ENCODE measurements at regions not wholly inside any gene's neighbourhood (a gene's known extent, or its start where the extent isn't known, plus 50 kb on each side); places are given as distances from the start of the nearest gene placed in this dataset.
"Not testable (repeated sequence)": the region's sequence is repeated elsewhere in the genome, so short reads cannot be mapped to it uniquely, and the experiment has no call there.

DNA sequence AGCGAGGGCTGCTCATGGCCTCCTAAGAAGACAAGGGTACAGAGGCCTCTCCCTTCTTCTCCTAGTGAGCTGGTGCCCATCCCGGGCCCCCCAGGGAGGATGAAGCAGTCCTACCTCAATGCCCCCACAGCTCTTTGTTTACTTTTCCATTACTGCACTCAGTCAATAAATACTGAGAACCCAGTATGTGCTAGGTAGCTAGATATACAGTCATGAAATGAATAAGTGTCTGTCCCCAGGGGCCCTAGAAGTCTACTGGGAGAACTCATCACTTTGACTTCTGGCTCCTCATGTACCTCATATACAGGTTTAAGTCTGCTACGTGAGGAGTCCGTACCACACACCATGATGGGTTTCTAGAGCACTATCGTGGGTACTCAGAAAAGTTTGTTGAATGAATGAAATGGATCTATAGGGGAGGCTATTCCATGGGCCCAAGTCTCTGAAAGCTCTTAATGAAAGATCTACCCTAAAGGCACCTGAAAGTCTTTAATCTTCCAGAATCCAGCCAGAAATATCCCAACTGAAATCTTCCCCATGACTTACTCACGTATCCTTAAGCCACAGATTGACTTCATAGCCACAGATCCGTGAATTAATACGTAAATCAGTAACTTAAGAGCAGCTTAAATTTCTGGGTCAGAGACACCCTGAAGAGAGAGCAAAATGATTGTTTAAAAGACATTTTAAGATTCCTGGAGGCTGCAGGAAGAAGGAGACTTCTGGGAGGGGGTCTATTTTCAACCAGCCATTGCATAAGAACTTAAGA is 51.6 kb upstream of the POMP start:
- no peak overlapping the region for H3K4me3 Mint-ChIP-seq
- H3K36me3 Mint-ChIP-seq (ENCODE audit: low read depth) = no peaks in the 10 kb centered on the region
- POLR2A ChIA-PET = interaction anchor here (1.0 kb wide), 1 partner anchor 51 kb away, joined by 6 read pairs; the partner anchor contains the start of gene POMP
- ATAC-seq (no peak), DNase-seq (no peak)
- H3K27me3 Mint-ChIP-seq (ENCODE audit: low read depth) = peaks cover 9% of the 10 kb centered on the region
- no peaks in the 10 kb centered on the region for H3K9me3 Mint-ChIP-seq (ENCODE audit: insufficient read depth)
- H3K4me1 Mint-ChIP-seq (ENCODE audit: low read depth) = peaks cover 22% of the 10 kb centered on the region
- CTCF ChIA-PET = no interaction called here
- H3K27ac Mint-ChIP-seq = no peak overlapping the region

DNA sequence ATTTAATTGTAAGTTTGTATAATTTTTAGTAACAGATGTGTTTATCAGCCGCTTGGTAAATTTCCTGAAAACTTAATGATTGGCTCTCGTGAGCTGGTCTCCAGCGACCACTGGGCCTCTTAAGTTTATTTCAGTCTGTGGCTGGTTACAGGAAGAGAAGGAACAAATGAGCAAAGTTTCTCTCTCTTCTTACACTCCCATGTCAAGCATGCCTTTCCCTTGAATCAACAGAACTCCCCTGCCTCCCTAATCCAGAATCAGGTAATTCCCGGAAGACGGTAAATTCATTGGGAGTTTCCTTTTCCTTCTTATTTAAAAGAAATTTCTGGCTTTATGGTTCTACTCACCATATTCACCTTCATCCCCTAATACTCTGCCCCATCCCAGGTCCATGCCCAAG is 52.5 kb upstream of the POMP start:
- DNase-seq (no peak), ATAC-seq (no peak)
- no peak overlapping the region for H3K27ac Mint-ChIP-seq
- no peak overlapping the region for H3K4me3 Mint-ChIP-seq
- no peaks in the 10 kb centered on the region for H3K36me3 Mint-ChIP-seq (ENCODE audit: low read depth)
- POLR2A ChIA-PET = no interaction called here
- peaks cover 13% of the 10 kb centered on the region for H3K4me1 Mint-ChIP-seq (ENCODE audit: low read depth)
- CTCF ChIA-PET = no interaction called here
- H3K9me3 Mint-ChIP-seq (ENCODE audit: insufficient read depth) = no peaks in the 10 kb centered on the region
- H3K27me3 Mint-ChIP-seq (ENCODE audit: low read depth) = peaks cover 9% of the 10 kb centered on the region

DNA sequence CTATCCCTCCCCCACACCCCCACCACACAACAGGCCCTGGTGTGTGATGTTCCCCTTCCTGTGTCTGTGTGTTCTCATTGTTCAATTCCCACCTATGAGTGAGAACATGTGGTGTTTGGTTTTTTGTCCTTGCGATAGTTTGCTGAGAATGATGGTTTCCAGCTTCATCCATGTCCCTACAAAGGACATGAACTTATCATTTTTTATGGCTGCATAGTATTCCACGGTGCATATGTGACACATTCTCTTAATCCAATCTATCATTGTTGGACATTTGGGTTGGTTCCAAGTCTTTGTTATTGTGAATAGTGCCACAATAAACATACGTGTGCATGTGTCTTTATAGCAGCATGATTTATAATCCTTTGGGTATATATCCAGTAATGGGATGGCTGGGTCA is 53.8 kb upstream of the POMP start:
- ATAC-seq; H3K4me3 Mint-ChIP-seq; H3K4me1 Mint-ChIP-seq (ENCODE audit: low read depth); H3K27ac Mint-ChIP-seq; CTCF ChIA-PET; H3K9me3 Mint-ChIP-seq (ENCODE audit: insufficient read depth); DNase-seq; H3K36me3 Mint-ChIP-seq (ENCODE audit: low read depth); POLR2A ChIA-PET: not testable (repeated sequence)
- peaks cover 12% of the 10 kb centered on the region for H3K27me3 Mint-ChIP-seq (ENCODE audit: low read depth)

DNA sequence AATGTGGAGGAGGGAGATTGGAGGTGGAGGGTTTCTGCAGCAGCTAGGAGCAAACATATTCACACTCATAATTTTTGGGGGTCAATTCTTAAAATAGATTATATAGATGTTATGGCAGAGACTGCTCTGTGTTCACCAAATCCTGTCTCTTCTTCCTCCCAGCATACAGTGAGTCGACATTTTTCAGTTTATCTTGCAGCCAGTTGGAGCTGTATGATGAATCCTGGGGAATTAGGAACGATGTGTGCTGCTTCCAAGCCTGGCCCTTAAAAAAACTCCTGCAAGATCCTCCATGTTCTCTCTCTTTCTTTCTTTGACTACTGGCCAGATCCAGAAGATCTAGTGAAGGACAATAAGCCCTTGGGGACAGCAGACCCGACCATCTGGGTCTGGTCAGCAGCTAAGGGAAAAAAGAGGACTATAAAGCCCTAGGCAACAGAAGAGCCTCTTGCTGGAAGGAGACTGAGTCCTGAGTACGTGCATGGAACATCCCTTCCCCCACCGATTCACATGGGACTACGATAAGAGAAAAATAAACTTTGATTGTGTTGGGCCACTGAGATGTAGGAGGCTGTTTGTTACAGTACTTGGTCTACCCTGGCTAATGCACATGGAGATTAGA is 55.8 kb upstream of the POMP start:
- no peaks in the 10 kb centered on the region for H3K36me3 Mint-ChIP-seq (ENCODE audit: low read depth)
- ATAC-seq (no peak), DNase-seq (no peak)
- no peak overlapping the region for H3K27ac Mint-ChIP-seq
- ChIA-PET POLR2A (no interaction called here), CTCF (no interaction called here)
- no peak overlapping the region for H3K4me3 Mint-ChIP-seq
- H3K27me3 Mint-ChIP-seq (ENCODE audit: low read depth) = peaks cover 13% of the 10 kb centered on the region
- H3K4me1 Mint-ChIP-seq (ENCODE audit: low read depth) = no peaks in the 10 kb centered on the region
- no peaks in the 10 kb centered on the region for H3K9me3 Mint-ChIP-seq (ENCODE audit: insufficient read depth)

DNA sequence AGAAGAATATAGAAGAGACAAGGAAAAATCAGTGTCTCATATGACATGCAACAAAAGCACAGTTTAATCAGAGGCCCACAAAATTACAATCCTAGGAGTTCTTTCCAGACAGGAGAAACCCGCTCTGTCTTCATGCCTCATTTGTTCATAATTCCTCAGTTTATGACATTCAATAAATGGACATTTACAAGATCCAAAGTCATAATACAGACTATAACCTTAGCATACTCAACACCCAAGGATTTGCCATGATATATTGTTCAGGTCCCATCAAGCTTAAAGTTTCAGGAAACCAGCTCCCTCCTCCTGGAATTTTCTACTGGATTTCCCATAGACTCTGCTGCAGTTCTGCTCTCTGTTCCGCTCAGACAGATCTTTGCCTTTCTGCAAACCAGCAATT is 56.4 kb upstream of the POMP start:
- no peaks in the 10 kb centered on the region for H3K36me3 Mint-ChIP-seq (ENCODE audit: low read depth)
- DNase-seq = no peak

DNA sequence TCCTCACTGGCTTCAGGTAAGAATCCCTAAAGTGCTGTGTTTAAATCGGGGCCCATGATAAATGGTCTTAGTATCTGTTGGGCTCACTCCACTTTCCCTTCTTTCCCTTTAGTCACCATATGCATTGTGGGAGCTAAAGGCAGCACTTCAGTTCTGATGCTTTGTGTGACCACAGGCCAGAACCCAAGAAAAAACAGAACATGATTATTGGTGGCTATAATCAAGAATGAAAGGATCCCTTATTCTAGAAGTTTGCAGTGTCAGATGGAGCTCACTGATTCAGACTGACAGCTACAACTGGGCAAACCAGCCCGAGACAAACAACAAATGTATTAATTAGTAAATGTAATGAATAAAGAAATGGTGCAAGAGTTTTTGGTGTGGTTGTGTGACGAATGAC is 57.3 kb upstream of the POMP start:
- H3K4me3 Mint-ChIP-seq = no peak overlapping the region
- ATAC-seq = no peak
- H3K36me3 Mint-ChIP-seq (ENCODE audit: low read depth) = no peaks in the 10 kb centered on the region
- no peak overlapping the region for H3K27ac Mint-ChIP-seq
- POLR2A ChIA-PET = interaction anchor here (1.7 kb wide), 1 partner anchor 10 kb away, joined by 4 read pairs; no protein-coding TSS in a partner anchor
- H3K9me3 Mint-ChIP-seq (ENCODE audit: insufficient read depth) = no peaks in the 10 kb centered on the region
- CTCF ChIA-PET = no interaction called here
- DNase-seq = no peak
- H3K4me1 Mint-ChIP-seq (ENCODE audit: low read depth) = no peaks in the 10 kb centered on the region
- H3K27me3 Mint-ChIP-seq (ENCODE audit: low read depth) = peaks cover 13% of the 10 kb centered on the region

More for the DNA sequence above, 56.4 kb upstream of the POMP start:
- Mint-ChIP-seq H3K4me3 (no peak overlapping the region), H3K9me3 (ENCODE audit: insufficient read depth) (no peaks in the 10 kb centered on the region), H3K27ac (no peak overlapping the region), H3K4me1 (ENCODE audit: low read depth) (no peaks in the 10 kb centered on the region), H3K27me3 (ENCODE audit: low read depth) (peaks cover 13% of the 10 kb centered on the region)
- ChIA-PET CTCF (no interaction called here), POLR2A (no interaction called here)
- ATAC-seq = no peak

DNA sequence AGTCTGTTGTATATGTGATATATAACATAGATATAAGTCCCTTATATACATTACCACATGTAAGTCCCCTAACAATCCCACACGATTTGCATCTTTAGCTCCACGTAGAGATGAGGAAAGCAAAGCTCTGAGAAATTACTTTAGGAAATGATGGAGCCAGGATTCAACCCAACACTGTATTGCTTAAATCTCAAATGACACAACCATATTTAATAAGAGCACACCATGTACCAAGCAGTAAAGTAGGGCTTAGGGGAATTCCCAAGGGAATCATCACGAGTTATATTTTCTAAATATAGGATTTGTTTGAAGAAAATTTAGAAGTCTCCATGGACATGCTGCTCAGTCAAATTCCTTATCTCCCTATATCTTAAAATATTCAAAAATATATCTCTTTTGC is 61.3 kb upstream of the POMP start:
- Mint-ChIP-seq H3K27me3 (ENCODE audit: low read depth) (peaks cover 13% of the 10 kb centered on the region), H3K36me3 (ENCODE audit: low read depth) (no peaks in the 10 kb centered on the region), H3K4me3 (no peak overlapping the region), H3K27ac (no peak overlapping the region), H3K9me3 (ENCODE audit: insufficient read depth) (no peaks in the 10 kb centered on the region), H3K4me1 (ENCODE audit: low read depth) (no peaks in the 10 kb centered on the region)
- POLR2A ChIA-PET = no interaction called here
- DNase-seq (no peak), ATAC-seq (no peak)
- CTCF ChIA-PET = no interaction called here

DNA sequence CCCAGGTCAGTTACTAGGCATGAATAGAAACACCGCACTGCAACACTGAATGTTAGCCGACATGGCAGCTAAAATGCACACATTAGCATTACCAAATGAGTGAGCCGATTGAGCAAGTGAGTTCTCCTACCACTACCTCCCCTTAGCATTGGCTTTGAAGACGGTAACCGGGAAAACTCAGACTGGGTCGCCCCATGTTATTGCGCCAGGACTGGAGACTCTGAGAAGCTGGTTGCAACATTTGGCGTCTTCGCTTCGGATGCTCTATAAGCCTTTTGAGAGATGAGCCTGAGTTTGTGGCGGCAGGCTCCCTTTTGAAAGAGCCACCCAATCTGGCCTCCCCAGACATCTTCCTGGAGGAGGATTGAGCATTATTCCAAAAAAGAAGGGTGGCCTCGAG is 68.5 kb upstream of the POMP start:
- ChIA-PET POLR2A (no interaction called here), CTCF (no interaction called here)
- no peak overlapping the region for H3K27ac Mint-ChIP-seq
- ATAC-seq (no peak), DNase-seq (no peak)
- H3K36me3 Mint-ChIP-seq (ENCODE audit: low read depth) = no peaks in the 10 kb centered on the region
- H3K9me3 Mint-ChIP-seq (ENCODE audit: insufficient read depth) = no peaks in the 10 kb centered on the region
- peaks cover 3% of the 10 kb centered on the region for H3K4me1 Mint-ChIP-seq (ENCODE audit: low read depth)
- no peak overlapping the region for H3K4me3 Mint-ChIP-seq
- H3K27me3 Mint-ChIP-seq (ENCODE audit: low read depth) = peaks cover 23% of the 10 kb centered on the region

DNA sequence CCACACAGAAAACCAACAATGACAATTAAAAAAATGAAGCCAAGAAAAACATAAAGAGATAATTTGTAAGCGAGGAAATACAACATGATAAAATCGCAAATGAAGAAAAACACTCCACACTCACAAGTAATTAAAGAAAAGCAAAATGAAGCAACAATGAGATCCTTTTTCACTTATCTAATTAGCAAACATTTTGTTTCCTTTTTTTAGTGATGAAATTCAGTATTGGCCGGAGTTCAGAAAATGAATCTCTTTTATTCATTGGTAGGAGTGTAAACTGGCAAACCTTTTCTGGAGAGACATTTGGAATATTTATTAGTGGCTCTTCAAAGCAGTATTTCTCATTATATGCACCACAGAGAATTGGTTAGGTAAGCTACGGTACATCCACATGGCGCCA is 70.6 kb upstream of the POMP start:
- ChIA-PET CTCF (no interaction called here), POLR2A (no interaction called here)
- peaks cover 7% of the 10 kb centered on the region for H3K4me1 Mint-ChIP-seq (ENCODE audit: low read depth)
- ATAC-seq (no peak), DNase-seq (no peak)
- no peaks in the 10 kb centered on the region for H3K9me3 Mint-ChIP-seq (ENCODE audit: insufficient read depth)
- H3K36me3 Mint-ChIP-seq (ENCODE audit: low read depth) = no peaks in the 10 kb centered on the region
- H3K4me3 Mint-ChIP-seq = no peak overlapping the region
- peaks cover 13% of the 10 kb centered on the region for H3K27me3 Mint-ChIP-seq (ENCODE audit: low read depth)
- H3K27ac Mint-ChIP-seq = no peak overlapping the region

DNA sequence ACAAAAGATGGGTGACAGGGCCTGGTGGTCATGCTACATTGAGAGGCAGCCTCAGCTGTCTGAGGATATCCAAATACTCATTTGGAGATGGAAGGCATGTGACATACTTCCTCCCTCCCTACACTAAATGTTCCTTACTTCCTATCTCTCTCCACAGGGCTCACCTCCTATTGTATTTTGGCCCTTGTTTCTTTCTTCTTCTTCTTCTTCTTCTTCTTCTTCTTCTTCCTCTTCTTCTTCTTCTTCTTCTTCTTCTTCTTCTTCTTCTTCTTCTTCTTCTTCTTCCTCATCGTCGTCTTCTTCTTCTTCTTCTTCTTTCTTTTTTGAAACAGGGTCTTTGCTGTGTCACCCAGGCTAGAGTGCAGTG is 71.8 kb upstream of the POMP start:
- Mint-ChIP-seq H3K27me3 (ENCODE audit: low read depth) (peaks cover 8% of the 10 kb centered on the region), H3K4me1 (ENCODE audit: low read depth) (peaks cover 15% of the 10 kb centered on the region), H3K27ac (no peak overlapping the region), H3K36me3 (ENCODE audit: low read depth) (no peaks in the 10 kb centered on the region), H3K4me3 (no peak overlapping the region), H3K9me3 (ENCODE audit: insufficient read depth) (no peaks in the 10 kb centered on the region)
- ChIA-PET POLR2A (no interaction called here), CTCF (no interaction called here)
- no peak for DNase-seq
- ATAC-seq = no peak

DNA sequence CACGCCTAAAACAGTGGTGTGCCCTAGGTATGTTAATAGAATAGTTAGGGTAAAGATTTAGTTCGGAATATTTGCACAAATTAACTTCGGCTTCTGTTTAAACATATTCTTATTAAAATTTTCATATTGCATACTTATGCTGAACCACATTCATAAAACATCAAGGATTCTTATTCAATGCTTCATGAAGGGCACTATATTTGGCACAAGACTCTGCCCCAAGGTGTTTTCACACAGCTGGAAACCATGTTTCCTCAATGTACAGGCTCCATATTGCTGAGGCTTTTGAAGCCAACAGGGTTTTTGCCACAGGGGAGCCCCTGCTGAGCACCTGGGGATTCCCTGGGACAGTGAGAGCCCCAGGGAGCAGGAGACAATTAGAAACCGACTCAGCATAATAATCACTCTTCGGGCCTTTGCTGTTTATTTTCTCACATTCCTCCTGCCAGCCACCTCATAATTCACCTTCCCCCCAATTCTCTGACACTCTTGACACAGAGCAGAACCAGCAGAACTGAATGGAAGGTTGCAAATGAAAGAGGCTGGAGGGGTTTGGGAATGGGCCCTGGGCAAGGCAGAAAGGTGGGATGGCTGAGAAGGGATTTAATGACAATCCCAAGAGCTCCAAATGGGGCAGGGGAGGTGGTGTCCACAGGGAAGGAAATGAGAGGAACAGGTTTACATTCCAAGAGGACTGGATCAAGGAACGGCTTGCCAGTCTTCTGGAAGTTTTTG is 72.3 kb upstream of the POMP start:
- H3K4me1 Mint-ChIP-seq (ENCODE audit: low read depth) = peaks cover 15% of the 10 kb centered on the region
- H3K9me3 Mint-ChIP-seq (ENCODE audit: insufficient read depth) = no peaks in the 10 kb centered on the region
- CTCF ChIA-PET = no interaction called here
- no peaks in the 10 kb centered on the region for H3K36me3 Mint-ChIP-seq (ENCODE audit: low read depth)
- H3K4me3 Mint-ChIP-seq = no peak overlapping the region
- H3K27me3 Mint-ChIP-seq (ENCODE audit: low read depth) = peaks cover 8% of the 10 kb centered on the region
- DNase-seq (no peak), ATAC-seq (no peak)
- H3K27ac Mint-ChIP-seq = no peak overlapping the region
- POLR2A ChIA-PET = no interaction called here

DNA sequence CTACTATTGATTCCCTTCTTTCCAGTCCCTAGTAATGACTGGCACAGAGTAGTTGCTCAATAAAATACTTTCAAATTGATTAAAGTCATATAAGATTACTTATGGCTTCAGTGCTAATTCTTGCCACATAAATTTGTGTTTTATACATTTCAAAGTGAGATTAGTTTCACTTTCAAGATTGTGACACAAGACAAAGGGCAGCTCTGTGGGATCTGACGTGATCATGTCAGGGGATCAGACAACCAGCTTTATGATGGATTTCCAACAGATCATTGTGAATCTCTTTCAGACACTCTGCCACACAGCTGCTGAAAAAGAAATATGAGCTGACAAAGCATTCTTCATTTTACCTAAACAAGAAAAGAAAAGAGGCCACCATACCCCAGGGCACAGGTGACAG is 73.4 kb upstream of the POMP start:
- H3K4me3 Mint-ChIP-seq = no peak overlapping the region
- ChIA-PET CTCF (no interaction called here), POLR2A (interaction anchor here (1.0 kb wide), 1 partner anchor 73 kb away, joined by 3 read pairs; no protein-coding TSS in a partner anchor)
- no peak for DNase-seq
- no peaks in the 10 kb centered on the region for H3K9me3 Mint-ChIP-seq (ENCODE audit: insufficient read depth)
- no peak overlapping the region for H3K27ac Mint-ChIP-seq
- ATAC-seq = no peak
- H3K27me3 Mint-ChIP-seq (ENCODE audit: low read depth) = peaks cover 8% of the 10 kb centered on the region
- H3K4me1 Mint-ChIP-seq (ENCODE audit: low read depth) = peaks cover 15% of the 10 kb centered on the region
- no peaks in the 10 kb centered on the region for H3K36me3 Mint-ChIP-seq (ENCODE audit: low read depth)

All from activated CD8-positive, alpha-beta T cell treated with anti-CD3 and anti-CD28 coated beads, Interleukin-2, amount 10 ng/mL, durations not matched to agents 7 days and 5 days (primary cell).